ENCODE measurements at regions not wholly inside any gene's neighbourhood (a gene's known extent, or its start where the extent isn't known, plus 50 kb on each side); places are given as distances from the start of the nearest gene placed in this dataset.

DNA sequence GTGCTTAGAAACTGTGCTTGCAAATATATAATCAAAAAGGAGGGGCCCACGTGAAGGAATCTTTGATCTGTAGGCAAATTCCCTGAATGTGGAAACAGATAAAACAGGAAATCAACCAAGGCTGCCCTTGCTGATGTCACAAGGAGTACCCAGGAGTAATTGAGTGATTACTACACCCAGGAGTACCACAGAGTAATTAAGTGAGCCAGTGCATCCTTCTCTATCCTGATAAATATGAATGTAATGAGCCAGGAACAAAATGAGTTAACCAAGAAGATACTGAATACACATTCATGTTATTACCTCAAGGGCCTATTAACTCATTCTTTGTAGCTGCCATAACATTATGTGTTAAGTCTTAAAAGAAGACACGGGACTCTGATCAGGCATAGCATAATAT, 87.3 kb upstream of the POU1F1 start:
- Histone ChIP-seq H3K56ac (ENCODE audit: insufficient read length, low read depth, low read length) (no peak overlapping the region), H3K4me1 (ENCODE audit: insufficient read depth, low read length) (no peaks in the 10 kb centered on the region), H3K9me3 (ENCODE audit: control insufficient read depth, low read depth, low read length) (no peaks in the 10 kb centered on the region), H2BK15ac (ENCODE audit: low read depth, low read length) (no peak overlapping the region), H3K23ac (ENCODE audit: insufficient read length, low read depth, low read length) (no peak overlapping the region), H3K23me2 (ENCODE audit: insufficient read length, low read depth, low read length, poor library complexity, severe bottlenecking) (no peaks in the 10 kb centered on the region), H3T11ph (ENCODE audit: low read length) (no peak overlapping the region), H2BK5ac (ENCODE audit: insufficient read length, low read length) (no peak overlapping the region), H3K4me2 (ENCODE audit: insufficient read depth, insufficient read length, low read length) (no peak overlapping the region), H2BK20ac (ENCODE audit: low read depth, low read length, poor library complexity, severe bottlenecking) (no peak overlapping the region), H2AK5ac (ENCODE audit: insufficient read length, low read length) (no peak overlapping the region), H3K27me3 (ENCODE audit: insufficient read depth, low read length) (no peaks in the 10 kb centered on the region), H2AFZ (ENCODE audit: low read length) (no peak overlapping the region), H4K5ac (ENCODE audit: insufficient read length, low read depth, low read length) (no peak overlapping the region), H3K27ac (ENCODE audit: insufficient read length, low read depth, low read length) (no peak overlapping the region), H4K91ac (ENCODE audit: insufficient read length, low read depth, low read length) (no peak overlapping the region), H3K4ac (ENCODE audit: low read depth, low read length) (no peak overlapping the region), H4K20me1 (ENCODE audit: control insufficient read depth, insufficient read depth, insufficient read length) (no peaks in the 10 kb centered on the region), H2BK120ac (ENCODE audit: low read depth, low read length, poor library complexity, severe bottlenecking) (no peak overlapping the region), H2BK12ac (ENCODE audit: insufficient read length, low read depth, low read length) (no peak overlapping the region), H3K9ac (ENCODE audit: extremely low read depth, insufficient read length, low read length) (no peak overlapping the region), H3K18ac (ENCODE audit: insufficient read length, low read depth, low read length) (no peak overlapping the region), H4K8ac (replicated peaks; ENCODE audit: insufficient read length, low read depth, low read length) (no peak overlapping the region), H3K79me1 (ENCODE audit: insufficient read depth, low read depth, low read length, poor library complexity, severe bottlenecking) (no peaks in the 10 kb centered on the region), H3K14ac (ENCODE audit: insufficient read depth, low read length) (no peak overlapping the region), H3K79me2 (ENCODE audit: insufficient read depth, low read length) (no peaks in the 10 kb centered on the region)
- Mint-ChIP-seq H3K27ac (no peak overlapping the region), H3K36me3 (ENCODE audit: insufficient read depth in 1 of 3, low read depth in 3 of 3) (no peaks in the 10 kb centered on the region), H3K4me1 (no peaks in the 10 kb centered on the region), H3K4me3 (no peak overlapping the region), H3K9me3 (no peaks in the 10 kb centered on the region), H3K27me3 (ENCODE audit: low read depth) (no peaks in the 10 kb centered on the region; the same call in 1 of the 2 replicates)
- TF ChIP-seq, protein P1, sequence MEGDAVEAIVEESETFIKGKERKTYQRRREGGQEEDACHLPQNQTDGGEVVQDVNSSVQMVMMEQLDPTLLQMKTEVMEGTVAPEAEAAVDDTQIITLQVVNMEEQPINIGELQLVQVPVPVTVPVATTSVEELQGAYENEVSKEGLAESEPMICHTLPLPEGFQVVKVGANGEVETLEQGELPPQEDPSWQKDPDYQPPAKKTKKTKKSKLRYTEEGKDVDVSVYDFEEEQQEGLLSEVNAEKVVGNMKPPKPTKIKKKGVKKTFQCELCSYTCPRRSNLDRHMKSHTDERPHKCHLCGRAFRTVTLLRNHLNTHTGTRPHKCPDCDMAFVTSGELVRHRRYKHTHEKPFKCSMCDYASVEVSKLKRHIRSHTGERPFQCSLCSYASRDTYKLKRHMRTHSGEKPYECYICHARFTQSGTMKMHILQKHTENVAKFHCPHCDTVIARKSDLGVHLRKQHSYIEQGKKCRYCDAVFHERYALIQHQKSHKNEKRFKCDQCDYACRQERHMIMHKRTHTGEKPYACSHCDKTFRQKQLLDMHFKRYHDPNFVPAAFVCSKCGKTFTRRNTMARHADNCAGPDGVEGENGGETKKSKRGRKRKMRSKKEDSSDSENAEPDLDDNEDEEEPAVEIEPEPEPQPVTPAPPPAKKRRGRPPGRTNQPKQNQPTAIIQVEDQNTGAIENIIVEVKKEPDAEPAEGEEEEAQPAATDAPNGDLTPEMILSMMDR (conservative IDR thresholded peaks at IDR 0.05) = no peak
- WGBS (ENCODE audit: extremely low coverage, insufficient read length, low lambda C conversion rate) = no CpG with 5 or more reads among the region's 2 CpGs
- DNase-seq = no peak

Data from H9 (cell line).